SK-N-SH (cell line): ENCODE measurements at regions not wholly inside any gene's neighbourhood (a gene's known extent, or its start where the extent isn't known, plus 50 kb on each side); places are given as distances from the start of the nearest gene placed in this dataset.

Experiments used
- CTCF ChIA-PET: fragments of 300-600, 350-600 bp; formaldehyde crosslinking; extraction: SDS; loops from one replicate; lab custom pipeline; 2021; lab: Yijun Ruan, JAX
- POLR2A ChIA-PET: fragments of 350-600 bp; sonication (Branson Sonifier 250); formaldehyde crosslinking; extraction: SDS; loops from one replicate; lab custom pipeline; 2020; ENCODE audit warnings: antibody characterized with exemption, inconsistent platforms; lab: Yijun Ruan, JAX
- DNase-seq: peaks from one replicate; pipeline ENCODE4 v3.0.0; 2012
- H2AFZ ChIP-seq: fragments of 200-600 bp; sonication (generic); 2 replicates; pipeline ENCODE4 v1.8.1; 2016; ENCODE audit warnings: antibody characterized with exemption, mild to moderate bottlenecking, low read depth
- H3F3A ChIP-seq: fragments of 200-600 bp; sonication (generic); replicated peaks from 2 replicates; pipeline ENCODE3; 2016; ENCODE audit warnings: antibody characterized with exemption, mild to moderate bottlenecking; ENCODE audit not compliant: insufficient read depth
- H3K27ac ChIP-seq, 2 experiments: fragments of 200-500 bp in 1 of 2; fragments of 200-600 bp in 1 of 2; sonication (Bioruptor generic) in 1 of 2; sonication (generic), shearing (Covaris generic) in 1 of 2; 2 replicates each; pipeline versions ENCODE4 v1.5.1 to v1.6.1; 2014 to 2016; ENCODE audit warnings: low read depth in 2 of 2, inconsistent platforms in 1 of 2, low read length in 1 of 2, mild to moderate bottlenecking in 1 of 2, mixed read lengths in 1 of 2
- H3K27me3 ChIP-seq: fragments of 200-600 bp; sonication (generic), shearing (Covaris generic); 2 replicates; pipeline ENCODE4 v1.6.1; 2016; ENCODE audit warnings: mixed run types; ENCODE audit not compliant: insufficient read depth
- H3K36me3 ChIP-seq, 2 experiments: fragments of 200-500 bp in 1 of 2; fragments of 200-600 bp in 1 of 2; sonication (Bioruptor generic) in 1 of 2; sonication (generic) in 1 of 2; replicated peaks in 1 of 2; 2 replicates each; pipeline versions ENCODE3 to v1.5.1; 2014 to 2016; ENCODE audit warnings: low read length in 1 of 2, mild to moderate bottlenecking in 1 of 2; ENCODE audit not compliant: insufficient read depth in 2 of 2, control insufficient read depth in 1 of 2
- H3K4me1 ChIP-seq, 2 experiments: fragments of 200-500 bp in 1 of 2; fragments of 200-600 bp in 1 of 2; sonication (Bioruptor generic) in 1 of 2; sonication (generic), shearing (Covaris generic) in 1 of 2; 2 replicates each; pipeline versions ENCODE4 v1.5.1 to v1.6.1; 2014 to 2016; ENCODE audit warnings: low read depth in 1 of 2, low read length in 1 of 2, mixed run types in 1 of 2; ENCODE audit not compliant: insufficient read depth in 2 of 2, control insufficient read depth in 1 of 2
- H3K4me2 ChIP-seq: fragments of 200-600 bp; sonication (generic), shearing (Covaris generic); 2 replicates; pipeline ENCODE4 v1.6.1; 2017; ENCODE audit warnings: mixed run types
- H3K4me3 ChIP-seq, 2 experiments: fragments of 200-500 bp in 1 of 2; fragments of 200-600 bp in 1 of 2; sonication (Bioruptor generic) in 1 of 2; sonication (generic), shearing (Covaris generic) in 1 of 2; 2 replicates each; pipeline versions ENCODE4 v1.5.1 to v1.8.1; 2014 to 2016; ENCODE audit warnings: low read depth in 2 of 2, inconsistent platforms in 1 of 2, low read length in 1 of 2, mild to moderate bottlenecking in 1 of 2, mixed read lengths in 1 of 2, moderate library complexity in 1 of 2
- H3K79me2 ChIP-seq: fragments of 200-600 bp; sonication (generic); 2 replicates; pipeline ENCODE4 v1.8.1; 2017; ENCODE audit warnings: mild to moderate bottlenecking; ENCODE audit not compliant: insufficient read depth
- H3K9ac ChIP-seq: fragments of 200-600 bp; sonication (generic); 2 replicates; pipeline ENCODE4 v1.6.1; 2017; ENCODE audit warnings: mixed run types
- H3K9me2 ChIP-seq: fragments of 200-600 bp; sonication (generic); 2 replicates; pipeline ENCODE4 v1.6.1; 2017; ENCODE audit warnings: mixed run types
- H3K9me3 ChIP-seq: fragments of 200-600 bp; sonication (generic); 2 replicates; pipeline ENCODE4 v1.6.1; 2017; ENCODE audit warnings: mixed run types, mild to moderate bottlenecking, moderate library complexity
- H4K20me1 ChIP-seq: fragments of 200-600 bp; sonication (generic); 2 replicates; pipeline ENCODE4 v1.6.1; 2017; ENCODE audit warnings: mild to moderate bottlenecking, mixed run types; ENCODE audit not compliant: insufficient read depth
- EP300 ChIP-seq, 2 experiments: IDR thresholded peaks; 2 replicates each; pipeline versions ENCODE4 v1.4.0 to v1.6.1; 2012; ENCODE audit warnings: borderline replicate concordance in 1 of 2, low read depth in 1 of 2, low read length in 1 of 2
- FOSL2 ChIP-seq: IDR thresholded peaks from 2 replicates; pipeline ENCODE4 v1.4.0; 2012; ENCODE audit warnings: low read depth, mild to moderate bottlenecking, moderate library complexity, borderline replicate concordance
- FOXJ3 ChIP-seq: sonication (generic); formaldehyde crosslinking; IDR thresholded peaks from 2 replicates; pipeline ENCODE4 v1.5.1; 2020; ENCODE audit warnings: mild to moderate bottlenecking, missing genetic modification reagents
- GABPA ChIP-seq: IDR thresholded peaks from 2 replicates; pipeline ENCODE4 v1.4.0; 2012; ENCODE audit warnings: low read depth, mild to moderate bottlenecking
- GATA2 ChIP-seq: sonication (generic); formaldehyde crosslinking; IDR thresholded peaks from 2 replicates; pipeline ENCODE4 v1.5.0; 2020; ENCODE audit warnings: mild to moderate bottlenecking, missing genetic modification reagents
- MEF2A ChIP-seq: IDR thresholded peaks from 2 replicates; pipeline ENCODE4 v1.4.0; 2012; ENCODE audit warnings: low read depth, borderline replicate concordance
- MXI1 ChIP-seq: IDR thresholded peaks from 2 replicates; pipeline ENCODE4 v1.6.1; 2012; ENCODE audit warnings: mild to moderate bottlenecking, low read depth, low read length, improper control_type of control experiment
- NFIC ChIP-seq: IDR thresholded peaks from 2 replicates; pipeline ENCODE4 v1.4.0; 2012; ENCODE audit warnings: borderline replicate concordance
- POLR2AphosphoS5 ChIP-seq: IDR thresholded peaks from 2 replicates; pipeline ENCODE4 v1.6.1; 2012; ENCODE audit warnings: low read depth, low read length
- RAD21 ChIP-seq: IDR thresholded peaks from 2 replicates; pipeline ENCODE4 v1.6.1; 2012; ENCODE audit warnings: mild to moderate bottlenecking, low read length
- RCOR1 ChIP-seq: fragments of 150-350 bp; IDR thresholded peaks from 2 replicates; pipeline ENCODE4 v1.6.1; 2017; ENCODE audit warnings: antibody characterized with exemption, low read length
- REST ChIP-seq: IDR thresholded peaks from 2 replicates; pipeline ENCODE4 v1.6.1; 2012; ENCODE audit warnings: mild to moderate bottlenecking, low read depth, low read length, moderate library complexity
- RFX5 ChIP-seq: IDR thresholded peaks from 2 replicates; pipeline ENCODE4 v1.6.1; 2012; ENCODE audit warnings: mild to moderate bottlenecking, improper control_type of control experiment, low read length
- RXRA ChIP-seq: IDR thresholded peaks from 2 replicates; pipeline ENCODE4 v1.4.0; 2012; ENCODE audit warnings: low read depth, mild to moderate bottlenecking, borderline replicate concordance
- TCF12 ChIP-seq: IDR thresholded peaks from 2 replicates; pipeline ENCODE4 v1.4.0; 2012
- TEAD4 ChIP-seq: IDR thresholded peaks from 2 replicates; pipeline ENCODE4 v1.4.0; 2012; ENCODE audit warnings: mild to moderate bottlenecking, borderline replicate concordance; ENCODE audit not compliant: insufficient read depth
- ZBTB33 ChIP-seq: IDR thresholded peaks from 2 replicates; pipeline ENCODE4 v1.4.0; 2012; ENCODE audit warnings: low read depth, borderline replicate concordance
- WGBS: methylation state at CpG from one replicate; pipeline ENCODE4 v1.1.6; 2017; ENCODE audit warnings: low lambda C conversion rate; 5-methylcytosine and 5-hydroxymethylcytosine counted together
- TF ChIP-seq, protein P1 (sequence below): IDR thresholded peaks from 2 replicates; pipeline ENCODE4 v1.4.0; 2012; ENCODE audit warnings: low read depth, borderline replicate concordance

DNA sequence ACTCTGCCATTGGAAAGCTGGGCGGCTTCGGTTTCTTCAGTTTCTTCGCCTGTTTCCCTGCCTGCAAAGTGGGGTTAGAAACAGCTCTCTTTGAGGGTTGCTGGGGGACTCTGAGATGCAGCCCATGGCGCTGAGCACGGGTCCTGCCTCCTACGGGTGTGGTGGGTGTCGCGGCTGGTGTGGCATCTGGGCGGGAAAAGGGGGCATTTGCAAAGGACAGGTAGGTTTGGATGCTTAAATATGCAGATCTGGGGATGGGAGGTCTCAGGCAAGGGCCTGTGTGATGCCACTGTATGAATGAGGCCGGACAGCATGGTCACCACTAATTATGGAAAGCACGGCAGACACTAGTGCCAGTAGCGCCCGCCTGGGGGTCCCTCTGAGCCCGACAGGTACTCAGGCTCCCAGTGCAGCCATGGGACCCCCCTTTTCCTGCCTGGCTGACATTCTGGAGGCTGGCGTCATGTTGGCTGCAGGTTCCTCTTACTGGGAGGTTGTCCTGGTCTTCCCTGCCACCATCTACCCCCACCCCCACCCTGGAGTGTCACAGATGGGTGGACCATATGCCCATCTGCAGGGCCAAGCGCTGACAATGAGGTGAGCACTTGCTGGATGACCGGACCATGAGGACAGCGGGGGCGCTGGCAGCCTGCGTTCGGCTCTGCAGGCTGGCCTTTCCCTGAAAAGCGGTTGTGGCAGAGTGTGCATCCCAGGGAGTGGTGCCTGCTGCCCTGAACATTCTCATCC lies 237.7 kb downstream of the SEC14L1 start:
- Histone ChIP-seq H3K4me3 (no peak overlapping the region; a peak in 1 of 4 replicates), H3K79me2 (peaks cover 96% of the 10 kb centered on the region), H2AFZ (no peak overlapping the region), H3K36me3 (no peaks in the 10 kb centered on the region), H3K4me1 (peaks cover 26 to 90% of the 10 kb centered on the region in 2 experiments), H3K27ac (peak overlapping the region in 1 of 2 experiments; percentile 100; a peak in 2 of 4 replicates), H3F3A (peaks cover 10% of the 10 kb centered on the region), H4K20me1 (peaks cover 88% of the 10 kb centered on the region), H3K4me2 (no peak overlapping the region), H3K9me2 (no peaks in the 10 kb centered on the region), H3K9ac (no peak overlapping the region), H3K27me3 (no peaks in the 10 kb centered on the region), H3K9me3 (no peaks in the 10 kb centered on the region)
- ChIA-PET CTCF (interaction anchor here (0.7 to 3.5 kb wide), 11 partner anchors 10 to 164 kb away, joined by 3 to 25 read pairs (median 5); no protein-coding TSS in a partner anchor), POLR2A (interaction anchor here (1.0 to 6.6 kb wide), 4 partner anchors 10 to 56 kb away, joined by 3 to 44 read pairs (median 6); no protein-coding TSS in a partner anchor)
- TF ChIP-seq MXI1 (peak; percentile 35; the same call in 1 of the 2 replicates), RCOR1 (no peak), RAD21 (peak; percentile 43)
- peak; percentile 62 for DNase-seq
- 95% methylated on average over 22 of the region's 22 CpGs for WGBS

DNA sequence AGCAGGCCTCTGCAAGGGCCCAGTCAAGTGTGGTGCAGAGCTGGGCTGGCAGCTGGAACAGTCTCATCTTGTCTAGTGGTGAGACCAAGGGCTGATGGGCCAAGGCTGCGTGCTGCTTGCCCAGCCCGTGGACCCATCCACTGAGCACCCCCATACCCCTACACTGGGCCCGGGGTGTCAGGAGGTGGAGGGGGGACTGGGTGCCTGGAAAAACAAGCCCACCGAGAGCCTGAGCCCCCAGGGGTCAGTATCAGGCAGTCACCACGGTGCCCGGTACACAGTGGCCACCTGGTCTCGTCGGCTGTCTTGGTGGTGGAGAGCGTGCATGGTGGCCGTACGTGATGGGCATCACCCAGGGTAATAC lies 238.3 kb downstream of the SEC14L1 start:
- Histone ChIP-seq H3K9me3 (no peaks in the 10 kb centered on the region), H3K4me3 (no peak overlapping the region), H3F3A (peaks cover 10% of the 10 kb centered on the region), H3K27ac (peak overlapping the region in 1 of 2 experiments; percentile 100; a peak in 1 of 4 replicates), H2AFZ (no peak overlapping the region), H3K79me2 (peaks cover 96% of the 10 kb centered on the region), H3K9ac (no peak overlapping the region), H3K4me1 (peaks cover 31 to 96% of the 10 kb centered on the region in 2 experiments), H3K27me3 (no peaks in the 10 kb centered on the region), H3K36me3 (no peaks in the 10 kb centered on the region), H4K20me1 (peaks cover 94% of the 10 kb centered on the region), H3K4me2 (no peak overlapping the region), H3K9me2 (no peaks in the 10 kb centered on the region)
- ChIA-PET POLR2A (no interaction called here), CTCF (interaction anchor here (1.0 to 2.2 kb wide), 3 partner anchors 13 to 115 kb away, joined by 3 to 18 read pairs (median 3); no protein-coding TSS in a partner anchor)
- 89% methylated on average over 9 of the region's 11 CpGs for WGBS
- DNase-seq, result peak; percentile 41
- no peak for TF ChIP-seq RXRA
- no peak for TF ChIP-seq RCOR1
- TF ChIP-seq NFIC, result no peak
- TF ChIP-seq MEF2A, result no peak
- no peak for TF ChIP-seq EP300 (IDR thresholded peaks at IDR 0.05; ENCODE audit: borderline replicate concordance in 1 of 2, low read depth in 1 of 2, low read length in 1 of 2)
- TF ChIP-seq GABPA, result no peak
- no peak for TF ChIP-seq TCF12
- no peak for TF ChIP-seq GATA2
- TF ChIP-seq, protein P1, sequence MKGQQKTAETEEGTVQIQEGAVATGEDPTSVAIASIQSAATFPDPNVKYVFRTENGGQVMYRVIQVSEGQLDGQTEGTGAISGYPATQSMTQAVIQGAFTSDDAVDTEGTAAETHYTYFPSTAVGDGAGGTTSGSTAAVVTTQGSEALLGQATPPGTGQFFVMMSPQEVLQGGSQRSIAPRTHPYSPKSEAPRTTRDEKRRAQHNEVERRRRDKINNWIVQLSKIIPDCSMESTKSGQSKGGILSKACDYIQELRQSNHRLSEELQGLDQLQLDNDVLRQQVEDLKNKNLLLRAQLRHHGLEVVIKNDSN, result no peak
- TF ChIP-seq FOSL2, result no peak
- no peak for TF ChIP-seq FOXJ3
- TF ChIP-seq POLR2AphosphoS5, result no peak
- TF ChIP-seq REST, result no peak
- no peak for TF ChIP-seq MXI1
- TF ChIP-seq ZBTB33, result no peak
- TF ChIP-seq RFX5, result no peak
- no peak for TF ChIP-seq TEAD4
